ENCODE measurements at regions not wholly inside any gene's neighbourhood (a gene's known extent, or its start where the extent isn't known, plus 50 kb on each side); places are given as distances from the start of the nearest gene placed in this dataset.

- TF ChIP-seq SIN3A (conservative IDR thresholded peaks at IDR 0.05 in 1 of 2, IDR thresholded peaks at IDR 0.05 in 1 of 2; ENCODE audit: low read depth in 1 of 2, low read length in 2 of 2) (no peak), EZH2 (IDR thresholded peaks at IDR 0.05; ENCODE audit: low read depth, low read length, severe bottlenecking) (no peak), SP2 (IDR thresholded peaks at IDR 0.05; ENCODE audit: low read length) (no peak), CTCF (IDR thresholded peaks at IDR 0.05; ENCODE audit: control extremely low read depth in 1 of 3, insufficient read depth in 1 of 3, low read depth in 1 of 3, low read length in 3 of 3) (no peak), SAP30 (IDR thresholded peaks at IDR 0.05; ENCODE audit: insufficient read depth, insufficient replicate concordance, low read length) (no peak), SP1 (IDR thresholded peaks at IDR 0.05; ENCODE audit: low read depth, low read length) (no peak), HDAC6 (IDR thresholded peaks at IDR 0.05; ENCODE audit: low read depth, low read length) (no peak), TAF7 (optimal IDR thresholded peaks at IDR 0.05; ENCODE audit: borderline replicate concordance, low read depth, low read length) (no peak), SRF (IDR thresholded peaks at IDR 0.05; ENCODE audit: low read depth, low read length) (no peak), TCF12 (IDR thresholded peaks at IDR 0.05; ENCODE audit: low read depth, low read length) (no peak), KDM1A (IDR thresholded peaks at IDR 0.05; ENCODE audit: borderline replicate concordance, low read length) (no peak), POLR2AphosphoS5 (IDR thresholded peaks at IDR 0.05; ENCODE audit: low read depth, low read length) (no peak), POLR2A (IDR thresholded peaks at IDR 0.05; ENCODE audit: control extremely low read depth in 1 of 2, low read depth in 2 of 2, low read length in 2 of 2) (no peak)
These were observed 976.8 kb upstream of the ADGRL3 start for GRCh38 chr4:60223208-60223923.
